ENCODE measurements at regions not wholly inside any gene's neighbourhood (a gene's known extent, or its start where the extent isn't known, plus 50 kb on each side); places are given as distances from the start of the nearest gene placed in this dataset.

GRCh38 chr1:90802622-90803021 is 85.5 kb upstream of the BARHL2 start:
- H3K9me2 ChIP-seq (ENCODE audit: insufficient read depth, low read length): no peaks in the 10 kb centered on the region
- H3K4me3 ChIP-seq (ENCODE audit: low read length): no peak overlapping the region
- no peaks in the 10 kb centered on the region for H3K27me3 ChIP-seq (ENCODE audit: insufficient read depth, low read depth, low read length)
- TF ChIP-seq EP300 (conservative IDR thresholded peaks at IDR 0.05; ENCODE audit: poor library complexity, severe bottlenecking) (no peak), RAD21 (conservative IDR thresholded peaks at IDR 0.05) (no peak), POLR2AphosphoS5 (IDR thresholded peaks at IDR 0.05) (no peak), MXI1 (conservative IDR thresholded peaks at IDR 0.05; ENCODE audit: poor library complexity, severe bottlenecking) (no peak), SMC3 (conservative IDR thresholded peaks at IDR 0.05; ENCODE audit: poor library complexity) (no peak), TAF1 (IDR thresholded peaks at IDR 0.05; ENCODE audit: low read depth) (no peak), REST (IDR thresholded peaks at IDR 0.05; ENCODE audit: borderline replicate concordance) (no peak), EZH2 (IDR thresholded peaks at IDR 0.05; ENCODE audit: borderline replicate concordance, insufficient read depth, low read length, poor library complexity, severe bottlenecking) (no peak), CTCF (IDR thresholded peaks at IDR 0.05; ENCODE audit: poor library complexity, severe bottlenecking) (no peak)
- H4K20me1 ChIP-seq (ENCODE audit: insufficient read depth): no peaks in the 10 kb centered on the region
- no peak overlapping the region for H3K4me2 ChIP-seq (ENCODE audit: low read length)
- no peak overlapping the region for H2AFZ ChIP-seq (ENCODE audit: low read depth, low read length)
- H3F3A ChIP-seq (ENCODE audit: insufficient read depth, low read length, poor library complexity, severe bottlenecking): no peaks in the 10 kb centered on the region
- H3K9ac ChIP-seq (ENCODE audit: low read length): no peak overlapping the region
- H3K36me3 ChIP-seq (ENCODE audit: insufficient read depth, low read length): no peaks in the 10 kb centered on the region
- no peaks in the 10 kb centered on the region for H3K9me3 ChIP-seq (ENCODE audit: low read length)
- no peaks in the 10 kb centered on the region for H3K79me2 ChIP-seq (replicated peaks; ENCODE audit: insufficient read depth, low read length)
- no peak overlapping the region for H3K27ac ChIP-seq (ENCODE audit: low read length)

GRCh38 chr1:90800012-90800717 is 83.1 kb upstream of the BARHL2 start:
- Histone ChIP-seq H3K4me2 (ENCODE audit: low read length) (no peak overlapping the region), H3K9ac (ENCODE audit: low read length) (no peak overlapping the region), H3F3A (ENCODE audit: insufficient read depth, low read length, poor library complexity, severe bottlenecking) (no peaks in the 10 kb centered on the region), H4K20me1 (ENCODE audit: insufficient read depth) (no peaks in the 10 kb centered on the region), H3K27me3 (ENCODE audit: insufficient read depth, low read depth, low read length) (no peaks in the 10 kb centered on the region), H3K4me3 (ENCODE audit: low read length) (no peak overlapping the region), H3K9me2 (ENCODE audit: insufficient read depth, low read length) (no peaks in the 10 kb centered on the region), H3K27ac (ENCODE audit: low read length) (no peak overlapping the region), H3K79me2 (replicated peaks; ENCODE audit: insufficient read depth, low read length) (no peaks in the 10 kb centered on the region), H3K9me3 (ENCODE audit: low read length) (no peaks in the 10 kb centered on the region), H3K36me3 (ENCODE audit: insufficient read depth, low read length) (no peaks in the 10 kb centered on the region), H2AFZ (ENCODE audit: low read depth, low read length) (no peak overlapping the region)
- TF ChIP-seq EZH2 (IDR thresholded peaks at IDR 0.05; ENCODE audit: borderline replicate concordance, insufficient read depth, low read length, poor library complexity, severe bottlenecking) (no peak), EP300 (conservative IDR thresholded peaks at IDR 0.05; ENCODE audit: poor library complexity, severe bottlenecking) (no peak), SMC3 (conservative IDR thresholded peaks at IDR 0.05; ENCODE audit: poor library complexity) (no peak), RAD21 (conservative IDR thresholded peaks at IDR 0.05) (no peak), CTCF (IDR thresholded peaks at IDR 0.05; ENCODE audit: poor library complexity, severe bottlenecking) (no peak), MXI1 (conservative IDR thresholded peaks at IDR 0.05; ENCODE audit: poor library complexity, severe bottlenecking) (no peak), REST (IDR thresholded peaks at IDR 0.05; ENCODE audit: borderline replicate concordance) (no peak)

Data from neural cell (in vitro differentiated cells).